Stomach (tissue), 8 donors: ENCODE measurements at regions not wholly inside any gene's neighbourhood (a gene's known extent, or its start where the extent isn't known, plus 50 kb on each side); places are given as distances from the start of the nearest gene placed in this dataset.

Experiments
- DNase-seq, 2 donors: peaks; one replicate each; pipeline versions ENCODE4 v3.0.0 to v3.0.0-alpha.2; 2013 to 2019
- H3K27ac ChIP-seq, 5 donors: fragments of 200-600 bp in 4 of 5; sonication (generic) in 4 of 5; one replicate each; pipeline ENCODE4 v1.5.1; 2013 to 2019; ENCODE audit warnings: mild to moderate bottlenecking in 1 of 5, moderate library complexity in 1 of 5
- H3K27me3 ChIP-seq, 3 donors: fragments of 200-600 bp; sonication (generic); one replicate each; pipeline ENCODE4 v1.5.1; 2017 to 2019; ENCODE audit warnings: mixed run types in 1 of 3
- H3K36me3 ChIP-seq, 4 donors: fragments of 200-600 bp; sonication (generic); 1 replicate in 3 of 4; 2 replicates in 1 of 4; pipeline ENCODE4 v1.5.1; 2016 to 2019
- H3K4me1 ChIP-seq, 4 donors: fragments of 200-600 bp; sonication (generic); one replicate each; pipeline ENCODE4 v1.5.1; 2016 to 2019
- H3K4me3 ChIP-seq, 4 donors: fragments of 200-600 bp; sonication (generic) in 3 of 4; one replicate each; pipeline ENCODE4 v1.5.1; 2016 to 2019; ENCODE audit warnings: mild to moderate bottlenecking in 1 of 4
- H3K9me3 ChIP-seq, 4 donors: fragments of 200-600 bp; sonication (generic); one replicate each; pipeline ENCODE4 v1.5.1; 2016 to 2019
- EP300 ChIP-seq: sonication (generic); formaldehyde crosslinking; IDR thresholded peaks from one replicate; pipeline ENCODE4 v1.6.1; 2017; ENCODE audit warnings: antibody characterized with exemption
- POLR2A ChIP-seq, 4 donors: fragments of 450-650 bp; IDR thresholded peaks; one replicate each; pipeline ENCODE4 v1.6.1; 2016; ENCODE audit warnings: antibody characterized with exemption in 4 of 4, control low read depth in 2 of 4, mild to moderate bottlenecking in 1 of 4, moderate library complexity in 1 of 4
- POLR2AphosphoS5 ChIP-seq, 3 donors: sonication (generic); formaldehyde crosslinking; IDR thresholded peaks; one replicate each; pipeline ENCODE4 v1.6.1; 2016; ENCODE audit warnings: antibody characterized with exemption in 3 of 3
- WGBS, 5 donors: extraction: QIAGEN DNeasy Blood & Tissue Kit in 3 of 5; methylation state at CpG; one replicate each; pipeline versions ENCODE4 v1.1.5 to v1.1.7; 2013 to 2018; 5-methylcytosine and 5-hydroxymethylcytosine counted together
- intact Hi-C: fragments of 100-400 bp; cut with DNase I; formaldehyde crosslinking; loops from one replicate; pipeline ENCODE4 v1.15.1; 2023; ENCODE audit warnings: low total_unique reads
- TF ChIP-seq, protein P1 (sequence below), 7 experiments: fragments of 450-650 bp in 4 of 7; fragments of 200-600 bp in 3 of 7; sonication (generic) in 3 of 7; IDR thresholded peaks; one replicate each; pipeline ENCODE4 v1.5.1; 2016 to 2019; ENCODE audit warnings: antibody characterized with exemption in 7 of 7, control low read depth in 2 of 7, mild to moderate bottlenecking in 1 of 7
- donor health status: healthy with polysubstance abuse.
- donor health status: Bipolar disorder and iron deficiency.
- donor health status: healthy.

DNA sequence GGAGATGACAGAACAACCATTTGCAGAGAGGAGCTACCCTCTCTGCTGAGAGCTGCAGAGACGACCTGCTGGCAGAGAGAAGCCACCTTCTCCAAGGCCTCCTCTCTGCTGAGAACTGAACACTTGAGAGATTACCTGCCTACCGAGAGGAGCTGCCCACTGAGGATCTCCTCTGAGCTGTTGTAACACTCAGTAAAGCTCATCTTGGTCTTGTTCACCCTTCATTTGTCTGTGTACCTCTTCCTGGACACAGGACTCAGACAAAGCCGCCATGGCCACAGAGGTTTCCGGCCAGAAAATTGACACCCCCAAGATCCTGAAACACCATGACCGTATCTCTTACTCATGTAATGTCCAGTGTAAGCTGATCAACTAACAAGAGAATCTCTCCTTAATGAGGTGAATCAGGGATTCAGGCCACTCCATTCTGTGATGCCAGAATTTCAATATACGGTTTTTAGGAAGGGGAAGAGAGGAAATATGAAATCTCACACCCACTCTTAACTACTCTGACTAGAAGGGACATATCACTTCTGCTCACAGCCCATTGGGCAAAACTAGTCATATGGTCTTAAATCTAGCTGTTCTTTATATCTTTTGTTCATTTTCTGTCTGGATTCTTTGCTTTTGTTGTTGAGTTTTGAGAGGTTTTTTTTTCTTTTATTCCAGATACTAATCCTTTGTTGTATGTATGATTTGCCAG is 83.8 kb downstream of the RHOU start:
- no peaks in the 10 kb centered on the region for H3K36me3 ChIP-seq
- peaks cover 0 to 5% (median 0%) of the 10 kb centered on the region in 4 donors for H3K4me1 ChIP-seq
- no peaks in the 10 kb centered on the region for H3K27me3 ChIP-seq
- TF ChIP-seq POLR2AphosphoS5 (IDR thresholded peaks at IDR 0.05) (no peak), EP300 (no peak), POLR2A (IDR thresholded peaks at IDR 0.05) (no peak)
- TF ChIP-seq, protein P1, sequence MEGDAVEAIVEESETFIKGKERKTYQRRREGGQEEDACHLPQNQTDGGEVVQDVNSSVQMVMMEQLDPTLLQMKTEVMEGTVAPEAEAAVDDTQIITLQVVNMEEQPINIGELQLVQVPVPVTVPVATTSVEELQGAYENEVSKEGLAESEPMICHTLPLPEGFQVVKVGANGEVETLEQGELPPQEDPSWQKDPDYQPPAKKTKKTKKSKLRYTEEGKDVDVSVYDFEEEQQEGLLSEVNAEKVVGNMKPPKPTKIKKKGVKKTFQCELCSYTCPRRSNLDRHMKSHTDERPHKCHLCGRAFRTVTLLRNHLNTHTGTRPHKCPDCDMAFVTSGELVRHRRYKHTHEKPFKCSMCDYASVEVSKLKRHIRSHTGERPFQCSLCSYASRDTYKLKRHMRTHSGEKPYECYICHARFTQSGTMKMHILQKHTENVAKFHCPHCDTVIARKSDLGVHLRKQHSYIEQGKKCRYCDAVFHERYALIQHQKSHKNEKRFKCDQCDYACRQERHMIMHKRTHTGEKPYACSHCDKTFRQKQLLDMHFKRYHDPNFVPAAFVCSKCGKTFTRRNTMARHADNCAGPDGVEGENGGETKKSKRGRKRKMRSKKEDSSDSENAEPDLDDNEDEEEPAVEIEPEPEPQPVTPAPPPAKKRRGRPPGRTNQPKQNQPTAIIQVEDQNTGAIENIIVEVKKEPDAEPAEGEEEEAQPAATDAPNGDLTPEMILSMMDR (IDR thresholded peaks at IDR 0.05), result no peak
- no peak overlapping the region for H3K27ac ChIP-seq
- no peak for DNase-seq
- 82 to 95% (median 92%) methylated on average over 6 of the region's 6 CpGs for WGBS, 5 donors
- H3K9me3 ChIP-seq, result no peaks in the 10 kb centered on the region
- intact Hi-C loops, result no loop called here
- H3K4me3 ChIP-seq, result no peak overlapping the region

DNA sequence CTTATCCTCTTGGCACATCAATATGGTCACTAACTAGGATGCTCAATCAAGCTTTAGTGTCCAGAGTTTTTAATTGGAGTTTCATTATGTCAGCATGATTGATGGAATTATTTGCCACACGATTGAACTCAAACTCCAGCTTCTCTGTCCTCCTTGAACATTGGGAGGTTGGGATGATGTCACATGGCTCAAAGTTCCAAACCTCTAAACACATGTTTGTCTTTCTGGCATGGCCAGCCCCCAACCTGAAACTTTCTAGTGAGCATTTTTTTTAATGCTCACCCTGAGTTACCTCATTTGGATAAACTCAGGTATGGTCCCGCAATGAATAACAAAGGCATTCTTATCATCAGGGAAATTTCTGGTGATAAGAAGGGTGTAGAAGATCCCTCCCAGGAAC is 86.0 kb downstream of the RHOU start:
- Histone ChIP-seq H3K9me3 (no peaks in the 10 kb centered on the region), H3K4me3 (no peak overlapping the region), H3K4me1 (peaks cover 0 to 5% (median 0%) of the 10 kb centered on the region in 4 donors), H3K27ac (no peak overlapping the region), H3K27me3 (no peaks in the 10 kb centered on the region), H3K36me3 (no peaks in the 10 kb centered on the region)
- WGBS, 5 donors, result 53 to 74% (median 58%) methylated on average over 2 of the region's 2 CpGs
- DNase-seq, result no peak
- intact Hi-C loops, result no loop called here
- no peak for TF ChIP-seq EP300
- no peak for TF ChIP-seq POLR2A (IDR thresholded peaks at IDR 0.05)
- TF ChIP-seq, protein P1 (IDR thresholded peaks at IDR 0.05), result no peak
- no peak for TF ChIP-seq POLR2AphosphoS5 (IDR thresholded peaks at IDR 0.05)

DNA sequence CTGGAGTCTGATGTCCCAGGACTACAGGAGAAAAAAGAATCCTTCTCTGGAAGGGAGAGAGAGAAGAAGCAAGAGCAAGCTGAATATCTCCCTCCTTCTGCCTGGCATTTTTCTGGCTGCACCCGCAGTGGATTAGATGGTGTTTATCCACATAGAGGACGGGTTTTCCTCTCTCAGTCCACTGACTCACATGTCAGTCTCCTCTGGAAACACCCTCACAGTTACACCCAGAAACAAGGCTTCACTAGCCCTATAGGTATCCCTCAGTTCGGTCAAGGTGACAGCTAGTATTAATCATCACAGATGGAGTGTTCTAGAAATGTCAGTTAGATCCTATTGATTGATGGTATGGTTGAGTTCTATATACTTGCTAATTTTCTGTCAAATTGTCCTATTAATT is 87.9 kb downstream of the RHOU start:
- no peak overlapping the region for H3K27ac ChIP-seq
- intact Hi-C loops, result no loop called here
- H3K4me3 ChIP-seq, result no peak overlapping the region
- H3K4me1 ChIP-seq, result peaks cover 0 to 5% (median 0%) of the 10 kb centered on the region in 4 donors
- H3K27me3 ChIP-seq, result no peaks in the 10 kb centered on the region
- no peak for DNase-seq
- TF ChIP-seq, protein P1 (IDR thresholded peaks at IDR 0.05), result no peak
- TF ChIP-seq POLR2AphosphoS5 (IDR thresholded peaks at IDR 0.05) (no peak), EP300 (no peak), POLR2A (IDR thresholded peaks at IDR 0.05) (no peak)
- no peaks in the 10 kb centered on the region for H3K9me3 ChIP-seq
- H3K36me3 ChIP-seq, result no peaks in the 10 kb centered on the region
- 62 to 77% (median 65%) methylated on average over 3 of the region's 3 CpGs for WGBS, 5 donors

DNA sequence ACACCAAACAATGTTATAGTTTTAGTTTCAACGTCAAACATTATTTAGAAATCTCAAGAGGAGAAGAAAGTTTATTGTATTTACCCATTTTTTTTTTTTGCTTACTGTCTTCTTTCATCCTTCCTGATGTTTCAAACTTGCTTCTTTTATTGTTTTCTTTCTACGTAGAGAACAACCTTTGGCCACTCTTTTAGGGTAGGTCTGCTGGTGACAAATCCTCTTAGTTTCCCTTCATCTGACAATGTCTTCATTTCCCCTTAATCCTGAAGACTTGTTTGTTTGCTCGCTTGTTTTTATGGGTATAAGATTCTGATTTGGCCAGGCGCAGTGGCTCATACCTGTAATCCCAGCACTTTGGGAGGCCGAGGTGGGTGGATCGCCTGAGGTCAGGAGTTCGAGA is 89.1 kb downstream of the RHOU start:
- DNase-seq, result no peak

More for the DNA sequence above, 89.1 kb downstream of the RHOU start:
- Histone ChIP-seq H3K4me3 (no peak overlapping the region), H3K36me3 (no peaks in the 10 kb centered on the region), H3K9me3 (no peaks in the 10 kb centered on the region), H3K4me1 (peaks cover 0 to 5% (median under 1%) of the 10 kb centered on the region in 4 donors), H3K27me3 (no peaks in the 10 kb centered on the region), H3K27ac (no peak overlapping the region)
- intact Hi-C loops, result no loop called here
- 88 to 96% (median 94%) methylated on average over 7 of the region's 7 CpGs for WGBS, 5 donors
- TF ChIP-seq EP300 (no peak), POLR2AphosphoS5 (IDR thresholded peaks at IDR 0.05) (no peak), POLR2A (IDR thresholded peaks at IDR 0.05) (no peak)
- TF ChIP-seq, protein P1 (IDR thresholded peaks at IDR 0.05), result no peak
